Left colon (tissue), 2 donors: ENCODE measurements at regions not wholly inside any gene's neighbourhood (a gene's known extent, or its start where the extent isn't known, plus 50 kb on each side); places are given as distances from the start of the nearest gene placed in this dataset.

Experiments used
- ATAC-seq: fragments of 200-7000 bp; cut with Tn5 transposase; one replicate; pipeline ENCODE4 v1.9.1; 2020; ENCODE audit warnings: mild to moderate bottlenecking, moderate library complexity
- DNase-seq, 2 donors: peaks; one replicate each; pipeline ENCODE4 v3.0.0-alpha.2; 2020
- intact Hi-C, 2 donors: fragments of 100-400 bp; cut with DNase I in 1 of 2; cut with micrococcal nuclease in 1 of 2; formaldehyde crosslinking; loops; one replicate each; pipeline versions ENCODE4 v1.11.2 to v1.14.0; 2022; cut with DNase I, micrococcal nuclease
- donor health status: DM: no; HTN: no; CAD: no.
- donor health status: DM: yes; HTN: yes; CAD: no.

DNA sequence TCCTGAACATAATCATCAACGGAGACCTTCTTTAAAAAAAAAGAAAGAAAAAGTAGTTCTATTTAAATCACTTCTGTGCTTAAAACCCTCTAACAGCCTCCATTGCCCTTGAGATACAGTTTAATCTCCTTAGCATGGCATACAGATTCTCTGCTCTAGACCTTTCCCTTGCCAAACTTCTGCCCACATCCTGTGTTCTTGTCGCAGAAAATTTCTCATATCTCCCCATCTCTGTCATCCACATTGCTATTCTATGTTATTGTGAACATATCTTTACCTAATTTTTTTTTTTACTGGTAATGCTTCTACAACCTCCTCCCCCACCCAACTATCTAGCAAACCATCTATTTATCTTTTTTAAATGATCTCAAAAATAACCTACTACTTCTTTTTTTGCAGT, 135.7 kb upstream of the PROX1 start:
- ATAC-seq (no peak), DNase-seq (no peak)
- intact Hi-C loops: no loop called here

GRCh38 chr1:213858581-213858980, 129.2 kb upstream of the PROX1 start:
- no peak for DNase-seq
- intact Hi-C loops: no loop called here
- no peak for ATAC-seq

GRCh38 chr1:213861841-213862240, 125.9 kb upstream of the PROX1 start:
- ATAC-seq: no peak
- intact Hi-C loops: no loop called here

DNA sequence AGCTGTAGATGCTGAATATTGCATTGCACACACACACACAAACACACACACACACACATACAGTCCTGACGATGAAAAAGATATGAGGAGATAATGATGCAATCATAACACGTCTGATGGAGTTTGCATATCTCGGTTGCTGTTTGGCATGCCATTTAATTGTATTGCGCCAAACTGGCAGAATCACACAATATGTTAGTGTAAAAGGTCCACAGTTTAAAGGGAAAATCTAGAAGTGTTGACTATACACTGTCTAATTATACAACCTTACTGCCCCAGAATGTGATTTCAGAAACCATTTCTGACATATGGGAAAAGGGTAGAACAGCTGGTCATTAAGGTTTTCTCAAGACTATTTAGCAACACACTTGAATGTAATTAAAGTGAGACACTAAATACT, 123.7 kb upstream of the PROX1 start:
- DNase-seq: no peak
- intact Hi-C loops: no loop called here
- ATAC-seq: no peak

More at GRCh38 chr1:213861841-213862240, 125.9 kb upstream of the PROX1 start:
- no peak for DNase-seq

DNA sequence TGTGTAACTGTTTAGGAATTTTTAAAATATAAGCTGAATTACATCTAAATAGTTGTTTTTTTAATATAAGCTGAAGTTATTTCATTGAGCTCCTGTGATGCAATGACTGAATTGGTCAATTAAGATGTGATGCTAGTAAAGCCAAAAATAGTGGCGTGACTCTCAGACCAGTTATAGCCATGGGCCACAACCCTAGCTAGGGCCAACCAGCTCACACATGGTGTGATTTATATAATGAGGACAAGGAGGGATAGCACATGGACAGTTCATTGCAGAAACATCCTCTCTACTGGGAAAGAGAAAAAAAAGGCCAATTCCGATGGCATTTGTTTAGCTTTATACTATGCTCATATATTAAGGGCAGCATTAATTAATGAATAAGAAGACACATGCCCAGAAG, 119.3 kb upstream of the PROX1 start:
- intact Hi-C loops: no loop called here
- no peak for ATAC-seq
- DNase-seq: no peak

- intact Hi-C loops: no loop called here
- ATAC-seq: no peak
- no peak for DNase-seq
Measured at GRCh38 chr1:213871179-213871578, 116.6 kb upstream of the PROX1 start.

GRCh38 chr1:213874789-213875188, 113.0 kb upstream of the PROX1 start:
- no peak for DNase-seq
- no peak for ATAC-seq
- intact Hi-C loops: no loop called here

GRCh38 chr1:213876531-213876930, 111.2 kb upstream of the PROX1 start:
- intact Hi-C loops: no loop called here
- DNase-seq (no peak), ATAC-seq (no peak)

- ATAC-seq (no peak), DNase-seq (no peak)
- intact Hi-C loops: no loop called here
Measured at GRCh38 chr1:213883618-213884017, 104.2 kb upstream of the PROX1 start.

DNA sequence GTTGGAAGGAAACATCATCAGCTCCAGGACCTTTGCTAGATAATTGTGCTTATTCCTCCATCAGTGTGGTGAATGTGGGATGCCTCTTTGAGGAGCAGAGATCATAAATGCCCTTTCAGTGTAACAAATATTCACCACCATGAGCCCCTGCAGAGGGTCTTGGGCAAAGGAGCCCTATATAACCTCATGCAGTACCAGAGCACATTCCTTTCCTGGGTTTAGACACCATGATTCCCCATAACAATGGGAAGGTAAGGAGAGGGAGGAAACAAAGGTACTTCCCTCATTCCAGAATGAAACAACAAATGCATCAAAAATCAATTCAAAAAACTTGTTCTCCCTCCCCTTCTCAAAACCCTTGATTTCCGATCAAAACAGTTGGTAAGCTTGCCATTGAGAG, 103.4 kb upstream of the PROX1 start:
- intact Hi-C loops: no loop called here
- ATAC-seq (no peak), DNase-seq (no peak)

GRCh38 chr1:213884942-213885341, 102.8 kb upstream of the PROX1 start:
- ATAC-seq: no peak
- no peak for DNase-seq
- intact Hi-C loops: no loop called here

- no peak for ATAC-seq
- no peak for DNase-seq
- intact Hi-C loops: no loop called here
Measured at GRCh38 chr1:213887842-213888241, 99.9 kb upstream of the PROX1 start.

DNA sequence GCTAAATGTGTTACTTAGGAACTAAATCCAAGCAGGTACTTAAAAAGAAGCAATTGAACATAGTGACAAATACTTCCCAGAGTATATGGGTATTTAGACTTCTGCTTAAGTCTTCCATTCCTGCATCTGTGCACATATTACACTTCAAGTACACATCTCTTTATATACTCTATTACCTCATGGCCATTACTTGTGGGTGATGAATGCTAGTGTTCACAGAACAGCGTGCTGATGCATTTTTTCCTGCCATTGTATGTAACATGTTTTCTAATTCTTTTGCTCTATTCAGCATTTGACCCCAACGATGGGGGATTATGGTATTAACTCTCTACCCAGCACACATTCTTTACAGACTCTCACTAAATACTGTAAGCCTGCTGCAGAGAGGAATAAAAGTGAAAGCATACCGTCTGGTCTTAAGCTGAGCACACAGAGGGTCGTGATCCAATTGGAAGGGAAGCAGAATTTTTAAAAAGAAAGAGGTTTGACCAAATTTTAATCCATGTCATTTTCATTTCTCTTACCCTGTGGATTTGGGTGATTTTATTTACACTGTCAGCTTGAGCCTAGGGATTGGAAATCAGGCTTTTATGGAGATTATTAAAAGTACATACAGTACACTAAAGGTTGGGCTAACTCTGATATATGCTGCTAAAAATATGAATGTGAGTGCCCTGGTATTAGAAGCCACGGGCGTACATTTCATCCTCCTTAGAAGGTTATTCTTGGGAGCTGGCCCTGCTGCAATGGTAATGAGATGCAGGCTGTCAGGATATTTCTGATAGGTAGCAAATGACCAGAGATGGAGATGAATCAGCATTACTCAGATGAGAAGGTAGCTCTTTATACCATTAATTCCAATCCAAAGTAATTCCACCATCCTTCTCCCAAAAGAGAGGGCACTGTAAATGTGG, 95.5 kb upstream of the PROX1 start:
- DNase-seq (no peak), ATAC-seq (no peak)
- intact Hi-C loops: no loop called here

DNA sequence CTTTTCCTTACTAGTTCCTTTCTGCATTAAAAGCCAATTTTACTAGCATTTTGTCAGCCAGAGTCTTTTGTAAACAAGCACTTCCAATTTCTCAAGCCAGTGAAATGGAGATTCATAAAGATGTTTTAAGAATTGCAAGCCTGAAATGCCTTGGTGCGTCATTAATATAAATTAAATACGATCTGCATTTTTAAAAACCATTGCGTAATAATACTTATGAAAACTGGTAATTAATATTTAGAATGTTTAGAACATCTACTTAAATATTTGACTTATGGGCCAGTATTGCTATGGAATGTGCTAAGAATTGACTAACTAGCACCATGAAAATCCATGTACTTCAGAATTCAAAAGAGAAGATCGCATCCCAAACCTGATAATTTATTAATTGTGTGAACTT, 89.1 kb upstream of the PROX1 start:
- DNase-seq (no peak), ATAC-seq (no peak)
- intact Hi-C loops: no loop called here

DNA sequence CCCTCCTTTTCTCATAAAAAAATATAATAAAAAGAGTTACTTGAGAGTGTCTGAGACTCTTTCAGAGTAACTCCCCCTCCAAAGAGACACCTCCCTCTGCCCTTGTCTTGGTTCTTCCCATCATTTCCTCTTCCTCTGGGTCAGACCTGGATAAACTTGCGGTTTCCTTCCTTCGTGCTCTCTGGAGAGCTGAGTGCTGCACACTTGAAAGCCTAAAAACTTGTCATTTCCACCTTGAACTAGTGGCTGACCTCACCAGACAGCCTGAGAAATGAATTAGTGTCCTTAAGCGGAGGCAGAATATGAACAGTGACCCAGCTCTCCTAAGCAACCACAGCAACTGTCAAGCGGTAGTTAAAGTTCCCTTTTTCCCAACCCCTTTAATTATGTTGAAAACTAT, 88.4 kb upstream of the PROX1 start:
- no peak for ATAC-seq

DNA sequence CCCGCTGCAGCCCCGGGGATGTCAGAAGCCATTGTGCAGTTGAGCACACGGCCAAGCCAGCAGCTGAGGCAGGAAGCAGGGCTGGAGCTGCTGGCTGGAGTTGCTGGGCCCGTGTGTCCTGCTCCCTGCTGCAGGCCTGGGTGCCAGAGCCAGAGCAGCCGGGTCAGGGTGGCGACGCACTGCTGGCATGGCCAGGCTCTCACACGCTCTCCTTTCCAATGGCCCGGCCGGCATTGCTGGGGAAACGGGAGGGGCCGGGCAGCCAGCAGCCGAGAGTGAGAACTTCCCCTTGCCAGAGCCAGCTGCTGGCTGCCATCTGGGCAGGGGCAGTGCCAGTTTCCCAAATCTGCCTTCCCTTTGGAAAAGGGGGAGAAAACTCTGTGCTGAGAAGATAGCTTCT, 82.4 kb upstream of the PROX1 start:
- intact Hi-C loops: no loop called here
- DNase-seq: no peak
- no peak for ATAC-seq

More for the DNA sequence above, 88.4 kb upstream of the PROX1 start:
- intact Hi-C loops: no loop called here
- no peak for DNase-seq

GRCh38 chr1:213908521-213908920, 79.3 kb upstream of the PROX1 start:
- intact Hi-C loops: no loop called here
- DNase-seq: no peak
- no peak for ATAC-seq

GRCh38 chr1:213914392-213914791, 73.4 kb upstream of the PROX1 start:
- DNase-seq (no peak), ATAC-seq (no peak)
- intact Hi-C loops: no loop called here

GRCh38 chr1:213921311-213921710, 66.5 kb upstream of the PROX1 start:
- no peak for ATAC-seq
- DNase-seq: no peak
- intact Hi-C loops: no loop called here

- no peak for DNase-seq
- intact Hi-C loops: no loop called here
- no peak for ATAC-seq
Measured at GRCh38 chr1:213921712-213922111, 66.1 kb upstream of the PROX1 start.

DNA sequence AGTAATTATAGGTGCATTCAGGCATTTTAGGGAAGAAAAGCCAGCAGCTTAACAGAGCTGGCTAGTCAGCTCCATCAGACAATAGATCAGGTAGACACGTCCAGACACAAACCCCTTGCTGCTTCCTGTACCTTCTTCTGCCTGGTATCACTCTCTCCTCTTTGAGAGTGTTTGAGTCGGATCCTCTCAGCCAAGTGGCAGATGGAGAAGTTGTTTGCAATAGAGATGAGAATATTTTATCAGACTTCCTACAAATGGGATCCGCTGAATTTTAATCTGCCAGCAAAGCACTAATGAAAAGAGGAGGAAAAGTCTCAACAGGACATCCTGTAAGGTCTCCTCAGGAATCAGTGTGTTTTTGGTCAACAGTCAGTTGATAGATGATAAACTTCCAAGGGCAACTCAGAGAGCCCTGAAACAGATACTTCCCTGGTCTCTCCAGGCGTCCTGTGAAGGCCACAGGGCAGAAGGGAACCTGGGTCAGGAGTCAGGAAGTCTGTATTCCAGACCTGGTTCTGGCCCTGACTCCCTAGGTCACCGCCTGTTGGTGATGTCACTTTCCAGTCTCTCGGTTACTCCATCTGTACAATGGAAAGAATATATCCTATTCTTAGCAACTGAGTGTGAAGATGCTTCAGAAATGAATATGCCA, 62.1 kb upstream of the PROX1 start:
- ATAC-seq: no peak

More for the DNA sequence above, 62.1 kb upstream of the PROX1 start:
- no peak for DNase-seq
- intact Hi-C loops: no loop called here
